Lung (tissue), 11 donors: ENCODE measurements at regions not wholly inside any gene's neighbourhood (a gene's known extent, or its start where the extent isn't known, plus 50 kb on each side); places are given as distances from the start of the nearest gene placed in this dataset.

Experiments
- ATAC-seq: fragments of 200-7000 bp; cut with Tn5 transposase; one replicate; pipeline ENCODE4 v1.9.1; 2020; ENCODE audit warnings: moderate number of reproducible peaks; ENCODE audit not compliant: insufficient read depth, low FRiP score
- DNase-seq, 3 donors: peaks; one replicate each; pipeline ENCODE4 v3.0.0-alpha.2; 2013 to 2017
- H3K27ac ChIP-seq, 2 donors: one replicate each; pipeline ENCODE4 v1.5.1; 2013; ENCODE audit warnings: mild to moderate bottlenecking in 2 of 2, moderate library complexity in 2 of 2, control low read depth in 1 of 2, inconsistent platforms in 1 of 2, low read depth in 1 of 2, low read length in 1 of 2
- H3K27me3 ChIP-seq, 3 donors: one replicate each; pipeline ENCODE4 v1.5.1; 2013; ENCODE audit warnings: low read length in 2 of 3; ENCODE audit not compliant: control insufficient read depth in 3 of 3, insufficient read depth in 3 of 3
- H3K36me3 ChIP-seq, 4 donors: one replicate each; pipeline ENCODE4 v1.5.1; 2013; ENCODE audit warnings: low read length in 4 of 4, mild to moderate bottlenecking in 1 of 4, moderate library complexity in 1 of 4; ENCODE audit not compliant: control insufficient read depth in 4 of 4, insufficient read depth in 4 of 4
- H3K4me1 ChIP-seq, 5 donors: one replicate each; pipeline ENCODE4 v1.5.1; 2013; ENCODE audit warnings: low read length in 5 of 5, mild to moderate bottlenecking in 2 of 5, moderate library complexity in 1 of 5; ENCODE audit not compliant: control insufficient read depth in 5 of 5, insufficient read depth in 5 of 5
- H3K4me3 ChIP-seq: one replicate; pipeline ENCODE4 v1.5.1; 2013; ENCODE audit warnings: mild to moderate bottlenecking, control low read depth, moderate library complexity
- H3K9ac ChIP-seq, 2 donors: one replicate each; pipeline ENCODE4 v1.5.1; 2013; ENCODE audit warnings: low read length in 2 of 2, control low read depth in 1 of 2; ENCODE audit not compliant: insufficient read depth in 1 of 2
- H3K9me3 ChIP-seq, 4 donors: one replicate each; pipeline ENCODE4 v1.5.1; 2013; ENCODE audit warnings: low read length in 3 of 4, mild to moderate bottlenecking in 1 of 4, moderate library complexity in 1 of 4; ENCODE audit not compliant: control insufficient read depth in 4 of 4, insufficient read depth in 3 of 4
- WGBS, 2 donors: extraction: QIAGEN DNeasy Blood & Tissue Kit; methylation state at CpG; one replicate each; pipeline ENCODE4 v1.1.7; 2013; 5-methylcytosine and 5-hydroxymethylcytosine counted together
- TF ChIP-seq, protein P1 (sequence below): IDR thresholded peaks from 2 replicates; pipeline ENCODE4 v1.5.1; 2012; ENCODE audit warnings: mild to moderate bottlenecking; ENCODE audit errors: control extremely low read depth, extremely low read depth
- donor health status: control.
- donor health status: control.
- donor health status: Bipolar disorder and iron deficiency.
- donor health status: healthy.
- donor health status: DM: yes; HTN: yes; CAD: no.

DNA sequence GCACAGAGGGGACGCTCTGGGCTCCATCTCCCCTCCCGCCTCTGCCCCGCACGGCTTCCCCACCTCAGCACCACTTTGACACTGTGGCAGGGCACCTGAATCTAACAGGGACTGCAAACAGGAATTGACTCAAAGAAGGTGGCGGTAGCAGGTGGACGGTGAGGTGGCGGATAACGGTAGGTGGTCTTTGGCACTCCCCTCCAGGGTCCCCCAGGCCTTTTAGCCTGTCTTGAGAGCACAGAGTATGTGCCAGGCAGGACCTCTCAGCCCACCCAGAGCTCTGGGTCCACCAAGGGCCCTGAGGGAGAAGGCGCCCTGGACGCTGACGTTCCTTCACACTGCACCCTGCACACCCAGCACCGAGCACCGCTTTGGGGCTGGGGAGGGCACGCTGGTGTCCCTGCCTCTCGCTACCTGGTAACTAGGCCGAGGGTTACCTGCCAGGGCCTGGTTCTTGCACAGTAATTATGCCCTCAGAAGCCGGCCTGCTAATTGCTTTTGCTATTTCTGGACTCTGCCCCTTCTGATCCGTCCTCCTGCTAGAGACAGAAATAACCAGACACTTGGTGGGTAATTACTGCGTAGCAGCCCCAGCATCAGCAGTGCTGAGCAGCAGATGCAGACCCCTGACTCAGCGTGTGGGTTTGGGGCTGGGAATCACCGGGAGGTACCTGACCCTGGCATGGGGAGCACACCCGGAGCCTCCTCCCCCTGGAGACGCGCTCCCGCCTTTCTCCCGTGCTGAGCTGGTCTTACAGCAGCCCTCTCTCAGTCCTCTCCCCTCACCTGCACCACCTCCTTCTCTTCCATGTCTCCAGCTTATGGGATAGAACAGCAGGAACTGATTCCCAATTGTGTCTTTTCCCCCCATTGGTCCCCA is 103.3 kb upstream of the B3GAT1 start:
- TF ChIP-seq, protein P1, sequence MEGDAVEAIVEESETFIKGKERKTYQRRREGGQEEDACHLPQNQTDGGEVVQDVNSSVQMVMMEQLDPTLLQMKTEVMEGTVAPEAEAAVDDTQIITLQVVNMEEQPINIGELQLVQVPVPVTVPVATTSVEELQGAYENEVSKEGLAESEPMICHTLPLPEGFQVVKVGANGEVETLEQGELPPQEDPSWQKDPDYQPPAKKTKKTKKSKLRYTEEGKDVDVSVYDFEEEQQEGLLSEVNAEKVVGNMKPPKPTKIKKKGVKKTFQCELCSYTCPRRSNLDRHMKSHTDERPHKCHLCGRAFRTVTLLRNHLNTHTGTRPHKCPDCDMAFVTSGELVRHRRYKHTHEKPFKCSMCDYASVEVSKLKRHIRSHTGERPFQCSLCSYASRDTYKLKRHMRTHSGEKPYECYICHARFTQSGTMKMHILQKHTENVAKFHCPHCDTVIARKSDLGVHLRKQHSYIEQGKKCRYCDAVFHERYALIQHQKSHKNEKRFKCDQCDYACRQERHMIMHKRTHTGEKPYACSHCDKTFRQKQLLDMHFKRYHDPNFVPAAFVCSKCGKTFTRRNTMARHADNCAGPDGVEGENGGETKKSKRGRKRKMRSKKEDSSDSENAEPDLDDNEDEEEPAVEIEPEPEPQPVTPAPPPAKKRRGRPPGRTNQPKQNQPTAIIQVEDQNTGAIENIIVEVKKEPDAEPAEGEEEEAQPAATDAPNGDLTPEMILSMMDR: no peak
- Histone ChIP-seq H3K27ac (no peak overlapping the region), H3K9ac (no peak overlapping the region), H3K36me3 (no peaks in the 10 kb centered on the region), H3K4me3 (no peak overlapping the region), H3K4me1 (peaks cover 0 to 4% (median 0%) of the 10 kb centered on the region in 5 donors), H3K9me3 (no peaks in the 10 kb centered on the region), H3K27me3 (peaks cover 0 to 12% (median 0%) of the 10 kb centered on the region in 3 donors)
- 86 to 90% methylated on average over 26 of the region's 26 CpGs for WGBS, 2 donors
- ATAC-seq (no peak), DNase-seq (peak in 1 of 3 donors; percentile 4)

DNA sequence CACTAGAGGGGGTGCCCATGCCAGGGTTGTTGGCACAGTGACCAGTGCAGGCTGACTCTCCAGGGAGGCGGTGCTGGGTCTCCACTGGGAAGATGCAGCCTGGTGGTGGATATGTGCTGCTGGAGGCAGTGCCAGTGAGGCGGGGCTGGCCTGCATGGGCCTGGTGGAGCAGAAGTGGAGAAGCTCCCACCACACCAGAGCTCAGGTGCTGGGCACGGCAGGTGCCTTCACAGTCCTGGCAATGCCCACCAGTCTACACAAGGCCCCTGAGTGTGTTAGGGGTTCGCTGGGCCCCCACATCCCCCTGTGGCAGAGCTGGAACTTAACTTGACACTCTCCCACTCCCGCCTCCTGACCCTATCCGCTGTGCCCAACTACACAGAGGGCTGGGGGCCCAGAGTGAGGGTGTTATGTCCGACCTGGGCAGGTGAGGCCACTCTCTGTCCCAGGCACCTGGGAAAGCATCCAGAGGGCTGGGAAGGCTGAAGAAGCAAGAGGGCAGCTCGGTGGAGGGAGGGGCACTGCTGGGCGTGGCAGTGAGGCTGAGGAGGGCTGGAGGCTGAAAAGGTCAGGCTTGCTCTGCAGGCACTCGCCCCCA is 102.4 kb upstream of the B3GAT1 start:
- DNase-seq (no peak), ATAC-seq (no peak)
- WGBS, 2 donors: 76 to 81% methylated on average over 10 of the region's 10 CpGs
- no peak overlapping the region for H3K27ac ChIP-seq
- no peaks in the 10 kb centered on the region for H3K9me3 ChIP-seq
- TF ChIP-seq, protein P1: no peak
- H3K4me1 ChIP-seq: peaks cover 0 to 4% (median 0%) of the 10 kb centered on the region in 5 donors
- no peak overlapping the region for H3K9ac ChIP-seq
- H3K4me3 ChIP-seq: no peak overlapping the region
- H3K27me3 ChIP-seq: peaks cover 0 to 12% (median 0%) of the 10 kb centered on the region in 3 donors
- no peaks in the 10 kb centered on the region for H3K36me3 ChIP-seq

DNA sequence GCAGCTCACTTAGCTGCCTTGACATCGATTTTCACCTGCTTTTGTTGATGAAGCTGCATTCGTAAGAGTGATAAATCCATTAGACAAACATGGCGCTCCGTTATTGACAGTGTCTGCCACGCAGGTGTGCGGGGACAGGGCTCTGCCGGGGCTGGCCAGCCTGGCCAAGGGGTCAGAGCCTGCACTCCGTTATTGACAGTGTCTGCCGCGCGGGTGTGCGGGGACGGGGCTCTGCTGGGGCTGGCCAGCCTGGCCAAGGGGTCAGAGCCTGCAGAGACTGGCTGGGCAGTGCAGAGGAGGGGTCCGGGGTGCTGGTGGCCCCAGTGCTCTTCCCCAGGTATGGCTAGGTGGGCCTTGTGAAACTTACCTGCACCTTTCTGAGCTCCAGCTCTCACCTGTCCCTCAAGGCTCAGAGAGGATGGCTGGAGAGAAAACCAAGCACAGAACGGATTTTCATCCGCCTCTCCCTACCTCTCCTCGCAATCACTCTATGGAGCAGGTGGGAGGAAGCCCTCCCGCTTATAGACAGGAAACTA is 101.6 kb upstream of the B3GAT1 start:
- ATAC-seq (no peak), DNase-seq (no peak)
- Histone ChIP-seq H3K27ac (no peak overlapping the region), H3K9me3 (no peaks in the 10 kb centered on the region), H3K4me1 (peaks cover 0 to 4% (median 0%) of the 10 kb centered on the region in 5 donors), H3K4me3 (no peak overlapping the region), H3K9ac (no peak overlapping the region), H3K27me3 (peaks cover 0 to 12% (median 0%) of the 10 kb centered on the region in 3 donors), H3K36me3 (no peaks in the 10 kb centered on the region)
- TF ChIP-seq, protein P1: no peak
- whole genome bisulfite sequencing, 2 donors: 68 to 81% methylated on average over 18 of the region's 18 CpGs
